Neuron (in vitro differentiated cells): ENCODE measurements at regions not wholly inside any gene's neighbourhood (a gene's known extent, or its start where the extent isn't known, plus 50 kb on each side); places are given as distances from the start of the nearest gene placed in this dataset.
A peak's percentile ranks its signal among the peaks of the same experiment; 100 is the strongest.

Experiments
- H2AFZ ChIP-seq: one replicate; pipeline ENCODE4 v1.6.1; 2013; ENCODE audit warnings: low read depth, mild to moderate bottlenecking, inconsistent platforms, low read length, moderate library complexity
- H3K27me3 ChIP-seq: one replicate; pipeline ENCODE4 v1.6.1; 2013; ENCODE audit warnings: low read length; ENCODE audit not compliant: insufficient read depth
- H3K36me3 ChIP-seq: one replicate; pipeline ENCODE4 v1.6.1; 2013; ENCODE audit warnings: low read length; ENCODE audit not compliant: insufficient read depth
- H3K4me1 ChIP-seq: one replicate; pipeline ENCODE4 v1.6.1; 2013; ENCODE audit warnings: low read length; ENCODE audit not compliant: insufficient read depth
- H3K4me3 ChIP-seq: 2 replicates; pipeline ENCODE4 v1.5.1; 2013; ENCODE audit warnings: mild to moderate bottlenecking, low read length, moderate library complexity
- H3K9me3 ChIP-seq: one replicate; pipeline ENCODE4 v1.6.1; 2013; ENCODE audit warnings: low read length

DNA sequence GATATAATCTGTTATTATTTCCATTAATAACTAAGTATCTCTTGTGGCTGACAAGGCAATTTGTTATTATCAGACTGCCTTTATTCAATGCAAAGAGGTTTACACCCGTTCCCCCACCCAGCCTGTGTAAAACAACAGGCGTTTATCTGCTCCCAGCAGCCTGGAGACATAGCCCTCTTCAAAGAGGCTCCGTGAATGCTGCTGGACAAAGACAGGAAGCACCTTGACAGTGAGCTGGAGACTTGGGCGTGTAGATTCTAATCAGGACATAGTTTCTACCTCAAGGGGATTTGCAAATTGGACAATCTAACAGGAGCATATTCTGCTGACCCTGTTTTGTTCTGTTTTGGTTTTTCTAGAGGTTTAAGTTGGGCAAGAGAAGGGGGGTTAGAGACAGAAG, 733.0 kb upstream of the KIRREL3 start:
- no peaks in the 10 kb centered on the region for H3K36me3 ChIP-seq
- H3K4me3 ChIP-seq, result no peak overlapping the region
- H2AFZ ChIP-seq, result no peak overlapping the region
- H3K9me3 ChIP-seq, result no peaks in the 10 kb centered on the region
- no peaks in the 10 kb centered on the region for H3K4me1 ChIP-seq
- no peaks in the 10 kb centered on the region for H3K27me3 ChIP-seq

GRCh38 chr11:127726367-127726766, 725.8 kb upstream of the KIRREL3 start:
- Histone ChIP-seq H2AFZ (no peak overlapping the region), H3K36me3 (no peaks in the 10 kb centered on the region), H3K9me3 (no peaks in the 10 kb centered on the region), H3K27me3 (no peaks in the 10 kb centered on the region), H3K4me1 (peaks cover 7% of the 10 kb centered on the region), H3K4me3 (no peak overlapping the region)

- peaks cover 7% of the 10 kb centered on the region for H3K4me1 ChIP-seq
- no peaks in the 10 kb centered on the region for H3K9me3 ChIP-seq
- H2AFZ ChIP-seq, result no peak overlapping the region
- H3K4me3 ChIP-seq, result no peak overlapping the region
- H3K36me3 ChIP-seq, result no peaks in the 10 kb centered on the region
- no peaks in the 10 kb centered on the region for H3K27me3 ChIP-seq
These were observed 723.1 kb upstream of the KIRREL3 start for GRCh38 chr11:127723714-127724113.

GRCh38 chr11:127713226-127713625, 712.7 kb upstream of the KIRREL3 start:
- Histone ChIP-seq H3K4me1 (no peaks in the 10 kb centered on the region), H3K36me3 (no peaks in the 10 kb centered on the region), H2AFZ (no peak overlapping the region), H3K27me3 (no peaks in the 10 kb centered on the region), H3K4me3 (no peak overlapping the region), H3K9me3 (no peaks in the 10 kb centered on the region)

DNA sequence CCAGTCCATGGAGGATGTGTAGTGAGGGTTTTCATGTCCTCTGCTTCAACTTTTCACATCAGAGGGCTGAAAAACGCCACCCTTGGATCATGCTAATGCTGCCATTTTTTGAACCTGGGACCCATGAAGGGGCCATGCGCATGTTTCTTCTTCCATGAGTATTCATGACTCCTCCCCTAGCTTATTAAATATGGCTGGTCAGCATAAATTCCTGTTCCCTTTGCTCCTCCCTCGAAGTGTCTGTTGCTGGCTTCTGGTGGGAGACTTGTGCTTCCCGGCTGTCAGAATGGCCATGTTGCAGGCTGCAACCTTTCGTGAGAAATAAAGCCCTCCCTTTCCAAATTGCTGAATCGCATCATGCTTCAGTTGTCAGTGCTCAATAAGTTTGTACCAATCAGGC, 711.2 kb upstream of the KIRREL3 start:
- Histone ChIP-seq H3K4me1 (no peaks in the 10 kb centered on the region), H3K9me3 (no peaks in the 10 kb centered on the region), H3K36me3 (no peaks in the 10 kb centered on the region), H3K27me3 (no peaks in the 10 kb centered on the region), H2AFZ (no peak overlapping the region), H3K4me3 (no peak overlapping the region)

GRCh38 chr11:127710831-127711230, 710.3 kb upstream of the KIRREL3 start:
- H3K27me3 ChIP-seq, result no peaks in the 10 kb centered on the region
- H3K36me3 ChIP-seq, result no peaks in the 10 kb centered on the region
- H2AFZ ChIP-seq, result no peak overlapping the region
- no peaks in the 10 kb centered on the region for H3K9me3 ChIP-seq
- no peaks in the 10 kb centered on the region for H3K4me1 ChIP-seq
- no peak overlapping the region for H3K4me3 ChIP-seq

DNA sequence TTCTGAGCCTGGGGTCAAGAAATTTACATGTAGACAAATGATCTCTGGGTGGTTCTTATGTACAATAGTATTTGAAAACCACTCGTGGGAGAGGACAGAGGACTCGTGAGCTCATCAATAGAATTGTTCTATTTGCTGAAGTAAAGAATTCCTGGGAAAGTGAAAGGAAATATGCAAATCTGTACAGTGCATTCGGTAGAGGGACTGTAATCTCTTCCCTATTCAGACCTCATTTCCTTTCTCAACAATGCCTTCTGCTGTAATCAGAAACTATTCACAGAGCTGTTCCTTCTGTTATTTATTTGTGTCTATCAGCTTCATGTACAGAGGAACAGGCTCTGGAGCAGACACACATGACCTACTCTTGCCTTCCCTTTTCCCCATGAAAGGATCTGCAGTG, 709.4 kb upstream of the KIRREL3 start:
- H3K36me3 ChIP-seq, result no peaks in the 10 kb centered on the region
- no peaks in the 10 kb centered on the region for H3K4me1 ChIP-seq
- no peaks in the 10 kb centered on the region for H3K27me3 ChIP-seq
- no peaks in the 10 kb centered on the region for H3K9me3 ChIP-seq
- H2AFZ ChIP-seq, result no peak overlapping the region
- no peak overlapping the region for H3K4me3 ChIP-seq

DNA sequence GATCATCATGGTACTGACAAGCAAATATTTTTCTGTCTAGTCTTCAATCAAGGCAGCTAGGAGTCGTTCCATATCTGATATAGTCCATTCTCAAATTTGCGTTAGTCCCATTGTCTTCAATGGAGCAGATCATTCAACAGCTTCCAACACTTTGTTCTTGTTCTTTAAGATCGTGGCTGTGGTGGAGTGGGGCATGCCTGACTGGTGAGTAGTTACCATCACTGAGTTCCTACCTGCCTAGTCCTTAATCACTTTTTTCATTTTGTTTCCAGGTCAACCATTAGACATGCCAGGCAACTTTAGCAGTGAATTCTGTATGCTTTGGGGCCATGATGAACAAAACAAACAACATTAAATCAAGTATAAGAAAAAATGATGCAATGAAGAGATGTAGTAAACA, 693.1 kb upstream of the KIRREL3 start:
- Histone ChIP-seq H3K27me3 (no peaks in the 10 kb centered on the region), H3K36me3 (no peaks in the 10 kb centered on the region), H3K4me1 (no peaks in the 10 kb centered on the region), H3K4me3 (no peak overlapping the region), H2AFZ (no peak overlapping the region), H3K9me3 (peaks cover 2% of the 10 kb centered on the region)

DNA sequence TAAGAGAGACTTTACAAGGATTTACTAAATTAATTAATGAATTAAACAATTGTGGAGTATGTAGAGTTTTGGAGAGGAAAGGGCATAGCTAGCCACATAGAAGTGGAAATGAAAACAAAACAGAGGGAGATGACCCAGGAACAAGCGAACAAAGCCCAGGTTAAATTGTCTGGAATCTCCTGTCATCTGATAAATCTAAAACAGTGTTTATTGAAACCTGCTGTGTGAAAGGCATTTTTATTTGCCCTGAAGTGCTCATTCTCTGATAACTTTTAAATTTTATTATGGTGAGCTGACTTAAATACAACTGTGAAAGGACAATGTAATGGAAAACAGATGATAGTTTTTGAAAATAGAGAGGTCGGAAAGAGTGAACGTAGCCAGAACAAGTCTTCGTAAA, 682.8 kb upstream of the KIRREL3 start:
- H3K27me3 ChIP-seq, result no peaks in the 10 kb centered on the region
- no peak overlapping the region for H3K4me3 ChIP-seq
- H3K4me1 ChIP-seq, result peaks cover 12% of the 10 kb centered on the region
- no peaks in the 10 kb centered on the region for H3K9me3 ChIP-seq
- H2AFZ ChIP-seq, result no peak overlapping the region
- no peaks in the 10 kb centered on the region for H3K36me3 ChIP-seq

- Histone ChIP-seq H2AFZ (peak overlapping the region; percentile 41), H3K4me1 (peaks cover 21% of the 10 kb centered on the region), H3K36me3 (no peaks in the 10 kb centered on the region), H3K9me3 (no peaks in the 10 kb centered on the region), H3K27me3 (no peaks in the 10 kb centered on the region), H3K4me3 (no peak overlapping the region)
These were observed 679.4 kb upstream of the KIRREL3 start for GRCh38 chr11:127679816-127680545.

- Histone ChIP-seq H3K4me1 (peaks cover 21% of the 10 kb centered on the region), H2AFZ (no peak overlapping the region), H3K27me3 (no peaks in the 10 kb centered on the region), H3K9me3 (no peaks in the 10 kb centered on the region), H3K4me3 (no peak overlapping the region), H3K36me3 (no peaks in the 10 kb centered on the region)
These were observed 678.1 kb upstream of the KIRREL3 start for GRCh38 chr11:127678631-127679030.

DNA sequence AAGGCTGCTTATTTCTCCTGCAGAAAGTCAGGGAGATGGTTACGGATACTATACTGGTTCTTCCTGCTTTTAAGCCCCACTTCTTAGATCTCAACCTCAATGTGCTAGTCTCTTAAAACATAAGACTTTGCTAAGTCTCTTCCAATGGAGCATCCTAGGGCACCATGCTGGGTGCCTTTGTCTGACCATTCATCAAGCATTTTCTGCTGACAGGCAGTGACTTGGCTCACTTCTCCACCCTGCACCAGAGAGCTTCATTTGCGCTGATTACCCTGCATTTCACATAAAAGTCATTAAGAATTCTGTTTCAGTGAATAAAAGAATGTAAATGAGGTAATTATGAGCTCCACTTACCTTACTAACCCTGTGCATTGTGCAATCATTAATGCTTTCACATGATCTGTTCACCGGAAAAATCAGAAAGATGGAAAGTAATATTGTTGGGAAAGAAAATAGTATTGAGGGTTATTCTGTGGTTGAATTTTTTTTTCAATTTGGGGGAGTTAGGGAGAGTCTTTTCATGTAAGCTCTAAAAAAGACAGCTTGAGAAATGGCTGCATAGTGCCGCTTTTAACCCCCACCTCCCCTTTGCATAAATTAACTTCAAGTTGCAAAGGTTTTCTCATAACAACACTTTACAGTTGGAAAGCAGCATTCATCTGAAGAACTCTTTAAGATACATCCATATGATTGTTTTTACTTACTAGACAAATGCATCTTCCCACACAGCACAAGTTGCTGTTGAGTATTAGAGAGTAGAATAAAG, 677.3 kb upstream of the KIRREL3 start:
- no peaks in the 10 kb centered on the region for H3K36me3 ChIP-seq
- no peaks in the 10 kb centered on the region for H3K27me3 ChIP-seq
- H2AFZ ChIP-seq, result no peak overlapping the region
- no peaks in the 10 kb centered on the region for H3K9me3 ChIP-seq
- no peak overlapping the region for H3K4me3 ChIP-seq
- peaks cover 21% of the 10 kb centered on the region for H3K4me1 ChIP-seq

DNA sequence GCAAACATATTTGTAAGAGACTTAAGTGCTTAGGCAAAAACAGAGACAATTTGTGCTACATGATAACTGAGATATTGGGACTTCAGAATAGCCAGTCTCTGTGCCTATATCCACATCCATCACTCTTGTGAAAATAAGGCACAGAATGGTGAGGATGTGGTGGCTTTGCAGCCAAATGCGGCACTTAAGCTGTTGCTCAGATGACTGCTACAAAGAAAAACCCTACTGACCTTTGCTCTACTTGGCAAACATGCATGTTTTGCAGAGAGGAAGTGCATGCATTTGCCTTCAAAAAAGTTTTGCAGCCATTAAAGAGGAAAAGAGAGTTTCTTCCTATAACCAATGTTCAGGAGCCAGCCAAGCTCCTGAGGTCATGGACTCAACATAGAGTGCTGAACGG, 675.0 kb upstream of the KIRREL3 start:
- no peak overlapping the region for H2AFZ ChIP-seq
- no peaks in the 10 kb centered on the region for H3K36me3 ChIP-seq
- no peak overlapping the region for H3K4me3 ChIP-seq
- H3K27me3 ChIP-seq, result no peaks in the 10 kb centered on the region
- H3K9me3 ChIP-seq, result no peaks in the 10 kb centered on the region
- H3K4me1 ChIP-seq, result peaks cover 21% of the 10 kb centered on the region
